Sigmoid colon (tissue), 6 donors: ENCODE measurements at regions not wholly inside any gene's neighbourhood (a gene's known extent, or its start where the extent isn't known, plus 50 kb on each side); places are given as distances from the start of the nearest gene placed in this dataset.

Experiments
- DNase-seq: peaks from one replicate; pipeline ENCODE4 v3.0.0-alpha.2; 2019
- H3K27ac ChIP-seq, 4 donors: fragments of 200-600 bp; sonication (generic); one replicate each; pipeline ENCODE4 v1.5.1; 2016 to 2019; ENCODE audit warnings: mild to moderate bottlenecking in 1 of 4
- H3K27me3 ChIP-seq, 3 donors: fragments of 200-600 bp; sonication (generic); one replicate each; pipeline ENCODE4 v1.5.1; 2019; ENCODE audit warnings: mild to moderate bottlenecking in 1 of 3
- H3K36me3 ChIP-seq, 4 donors: fragments of 200-600 bp; sonication (generic); one replicate each; pipeline ENCODE4 v1.5.1; 2016 to 2019
- H3K4me1 ChIP-seq, 4 donors: fragments of 200-600 bp; sonication (generic); one replicate each; pipeline ENCODE4 v1.5.1; 2017 to 2019
- H3K4me3 ChIP-seq, 4 donors: fragments of 200-600 bp; sonication (generic); one replicate each; pipeline ENCODE4 v1.5.1; 2017 to 2019; ENCODE audit warnings: mild to moderate bottlenecking in 2 of 4, moderate library complexity in 1 of 4
- H3K9me3 ChIP-seq, 4 donors: fragments of 200-600 bp in 3 of 4; sonication (generic) in 3 of 4; one replicate each; pipeline versions ENCODE4 v1.5.1 to v1.6.1; 2013 to 2019
- EP300 ChIP-seq, 4 donors: sonication (generic); formaldehyde crosslinking; IDR thresholded peaks; one replicate each; pipeline ENCODE4 v1.6.1; 2017; ENCODE audit warnings: antibody characterized with exemption in 4 of 4
- POLR2A ChIP-seq, 2 donors: fragments of 450-650 bp; IDR thresholded peaks; one replicate each; pipeline ENCODE4 v1.6.1; 2016; ENCODE audit warnings: antibody characterized with exemption in 2 of 2, mild to moderate bottlenecking in 2 of 2, moderate library complexity in 2 of 2
- POLR2AphosphoS5 ChIP-seq, 4 donors: sonication (generic); formaldehyde crosslinking; IDR thresholded peaks; one replicate each; pipeline ENCODE4 v1.6.1; 2017; ENCODE audit warnings: antibody characterized with exemption in 4 of 4
- WGBS, 2 donors: extraction: QIAGEN DNeasy Blood & Tissue Kit; methylation state at CpG; one replicate each; pipeline ENCODE4 v1.1.7; 2013; 5-methylcytosine and 5-hydroxymethylcytosine counted together
- intact Hi-C: fragments of 100-400 bp; cut with DNase I; formaldehyde crosslinking; loops from one replicate; pipeline ENCODE4 v1.15.1; 2023
- TF ChIP-seq, protein P1 (sequence below), 4 experiments: fragments of 450-650 bp in 3 of 4; fragments of 200-600 bp in 1 of 4; IDR thresholded peaks; one replicate each; pipeline ENCODE4 v1.5.1; 2016 to 2019; ENCODE audit warnings: antibody characterized with exemption in 4 of 4, mild to moderate bottlenecking in 3 of 4, moderate library complexity in 2 of 4
- donor health status: healthy with polysubstance abuse.
- donor health status: healthy.

DNA sequence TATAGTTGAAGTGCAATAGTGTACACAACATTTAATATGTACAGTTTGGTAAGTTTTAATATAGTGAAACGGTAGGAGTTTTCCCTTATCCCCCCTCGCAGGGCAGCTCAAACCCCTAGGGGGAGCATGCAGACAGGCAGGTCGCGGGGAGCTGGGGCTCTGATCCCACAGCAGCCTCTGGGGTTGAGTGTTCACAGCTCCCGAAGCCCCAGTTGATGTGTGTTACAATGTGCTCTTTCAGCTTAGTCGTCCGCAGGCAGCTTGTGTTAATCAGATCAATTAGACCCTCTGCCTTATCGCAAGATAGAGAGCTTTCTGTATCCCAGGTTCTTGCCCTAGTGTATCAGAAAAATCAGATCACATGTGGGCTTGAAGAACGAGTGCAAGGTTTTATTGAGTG lies 143.1 kb upstream of the CHRNA7 start:
- Histone ChIP-seq H3K9me3 (no peaks in the 10 kb centered on the region), H3K4me3 (no peak overlapping the region), H3K4me1 (no peaks in the 10 kb centered on the region), H3K36me3 (no peaks in the 10 kb centered on the region), H3K27ac (no peak overlapping the region), H3K27me3 (peaks cover 0 to 4% (median 0%) of the 10 kb centered on the region in 3 donors)
- no peak for DNase-seq
- no peak for TF ChIP-seq POLR2AphosphoS5 (IDR thresholded peaks at IDR 0.05)
- TF ChIP-seq POLR2A (IDR thresholded peaks at IDR 0.05) = no peak
- TF ChIP-seq EP300 (IDR thresholded peaks at IDR 0.05) = no peak
- TF ChIP-seq, protein P1, sequence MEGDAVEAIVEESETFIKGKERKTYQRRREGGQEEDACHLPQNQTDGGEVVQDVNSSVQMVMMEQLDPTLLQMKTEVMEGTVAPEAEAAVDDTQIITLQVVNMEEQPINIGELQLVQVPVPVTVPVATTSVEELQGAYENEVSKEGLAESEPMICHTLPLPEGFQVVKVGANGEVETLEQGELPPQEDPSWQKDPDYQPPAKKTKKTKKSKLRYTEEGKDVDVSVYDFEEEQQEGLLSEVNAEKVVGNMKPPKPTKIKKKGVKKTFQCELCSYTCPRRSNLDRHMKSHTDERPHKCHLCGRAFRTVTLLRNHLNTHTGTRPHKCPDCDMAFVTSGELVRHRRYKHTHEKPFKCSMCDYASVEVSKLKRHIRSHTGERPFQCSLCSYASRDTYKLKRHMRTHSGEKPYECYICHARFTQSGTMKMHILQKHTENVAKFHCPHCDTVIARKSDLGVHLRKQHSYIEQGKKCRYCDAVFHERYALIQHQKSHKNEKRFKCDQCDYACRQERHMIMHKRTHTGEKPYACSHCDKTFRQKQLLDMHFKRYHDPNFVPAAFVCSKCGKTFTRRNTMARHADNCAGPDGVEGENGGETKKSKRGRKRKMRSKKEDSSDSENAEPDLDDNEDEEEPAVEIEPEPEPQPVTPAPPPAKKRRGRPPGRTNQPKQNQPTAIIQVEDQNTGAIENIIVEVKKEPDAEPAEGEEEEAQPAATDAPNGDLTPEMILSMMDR (IDR thresholded peaks at IDR 0.05) = no peak
- 29 to 61% methylated on average over 9 of the region's 9 CpGs for WGBS, 2 donors
- intact Hi-C loops = no loop called here

DNA sequence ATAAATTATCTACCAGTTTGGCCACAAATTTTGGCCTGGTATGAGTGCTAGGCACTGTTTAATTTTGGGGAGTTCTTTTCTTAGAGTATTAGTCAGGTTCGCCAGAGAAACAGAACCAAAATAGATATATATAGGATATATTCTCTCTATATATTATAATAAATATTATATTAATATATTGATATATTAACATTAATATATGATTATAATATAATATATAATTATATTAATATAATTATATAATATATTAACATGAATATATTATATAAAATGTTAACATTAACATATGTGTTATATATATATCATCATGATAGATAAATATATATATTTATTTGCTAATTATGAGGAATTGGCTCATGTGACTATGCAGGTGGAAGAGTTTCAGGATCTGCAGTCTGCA lies 137.8 kb upstream of the CHRNA7 start:
- 93 to 97% methylated on average over 1 of the region's 1 CpG for WGBS, 2 donors
- H3K4me3 ChIP-seq = no peak overlapping the region
- DNase-seq = no peak
- H3K36me3 ChIP-seq = no peaks in the 10 kb centered on the region
- no peak overlapping the region for H3K27ac ChIP-seq
- intact Hi-C loops = no loop called here
- peaks cover 0 to 4% (median 0%) of the 10 kb centered on the region in 4 donors for H3K9me3 ChIP-seq
- H3K4me1 ChIP-seq = no peaks in the 10 kb centered on the region
- no peak for TF ChIP-seq POLR2A (IDR thresholded peaks at IDR 0.05)
- TF ChIP-seq POLR2AphosphoS5 (IDR thresholded peaks at IDR 0.05) = no peak
- no peak for TF ChIP-seq EP300 (IDR thresholded peaks at IDR 0.05)
- TF ChIP-seq, protein P1 (IDR thresholded peaks at IDR 0.05) = no peak
- H3K27me3 ChIP-seq = peaks cover 0 to 6% (median 0%) of the 10 kb centered on the region in 3 donors

DNA sequence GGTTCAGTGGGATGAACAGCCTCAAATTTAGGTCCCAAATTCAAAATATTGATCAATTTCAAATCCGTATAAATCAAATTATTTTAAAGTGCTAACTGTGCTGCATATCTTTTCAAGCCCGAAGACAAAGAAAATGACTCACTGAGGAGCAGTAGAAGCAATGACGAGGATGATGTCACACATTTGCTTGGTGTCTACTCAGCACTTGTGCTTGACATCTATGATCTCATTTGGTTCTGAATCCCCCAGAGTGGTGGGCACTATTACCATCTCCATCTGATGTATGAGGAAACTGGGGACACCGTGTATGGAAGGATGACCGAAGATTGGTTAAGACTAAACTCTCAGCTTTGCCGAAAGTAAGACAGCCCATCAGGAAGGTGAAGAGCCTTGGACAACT lies 136.5 kb upstream of the CHRNA7 start:
- TF ChIP-seq POLR2A (IDR thresholded peaks at IDR 0.05) (no peak), EP300 (IDR thresholded peaks at IDR 0.05) (no peak)
- TF ChIP-seq, protein P1 (IDR thresholded peaks at IDR 0.05) = no peak
- Histone ChIP-seq H3K4me3 (no peak overlapping the region), H3K27me3 (peaks cover 0 to 3% (median 0%) of the 10 kb centered on the region in 3 donors), H3K27ac (no peak overlapping the region), H3K4me1 (no peaks in the 10 kb centered on the region), H3K36me3 (no peaks in the 10 kb centered on the region), H3K9me3 (peaks cover 0 to 8% (median 2%) of the 10 kb centered on the region in 4 donors)
- 94 to 95% methylated on average over 6 of the region's 6 CpGs for WGBS, 2 donors
- intact Hi-C loops = no loop called here
- no peak for DNase-seq

DNA sequence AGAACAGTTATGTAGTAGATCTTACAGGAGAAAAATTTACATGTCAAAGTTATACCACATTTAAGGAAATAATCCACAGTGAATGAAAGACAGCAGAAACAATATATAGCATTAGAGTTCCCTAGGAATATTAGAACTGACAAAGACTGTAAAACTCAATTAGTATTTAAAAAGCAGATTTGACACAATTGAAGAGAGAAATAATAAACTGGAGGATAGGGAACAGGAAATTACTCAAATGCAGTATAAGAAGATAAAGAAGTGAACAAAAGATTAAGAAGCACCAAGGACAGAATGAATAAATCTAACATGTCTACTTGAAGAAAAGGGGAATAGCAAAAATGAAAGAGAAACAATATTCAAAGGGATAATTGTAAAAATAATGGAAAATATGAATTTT lies 132.6 kb upstream of the CHRNA7 start:
- TF ChIP-seq, protein P1 (IDR thresholded peaks at IDR 0.05) = no peak
- TF ChIP-seq EP300 (IDR thresholded peaks at IDR 0.05) (no peak), POLR2A (IDR thresholded peaks at IDR 0.05) (no peak), POLR2AphosphoS5 (IDR thresholded peaks at IDR 0.05) (no peak)
- H3K4me1 ChIP-seq = no peaks in the 10 kb centered on the region
- peaks cover 0 to 3% (median 0%) of the 10 kb centered on the region in 3 donors for H3K27me3 ChIP-seq
- DNase-seq = no peak
- no peak overlapping the region for H3K27ac ChIP-seq
- no peaks in the 10 kb centered on the region for H3K36me3 ChIP-seq
- H3K4me3 ChIP-seq = no peak overlapping the region
- intact Hi-C loops = no loop called here
- H3K9me3 ChIP-seq = peaks cover 0 to 8% (median 2%) of the 10 kb centered on the region in 4 donors

DNA sequence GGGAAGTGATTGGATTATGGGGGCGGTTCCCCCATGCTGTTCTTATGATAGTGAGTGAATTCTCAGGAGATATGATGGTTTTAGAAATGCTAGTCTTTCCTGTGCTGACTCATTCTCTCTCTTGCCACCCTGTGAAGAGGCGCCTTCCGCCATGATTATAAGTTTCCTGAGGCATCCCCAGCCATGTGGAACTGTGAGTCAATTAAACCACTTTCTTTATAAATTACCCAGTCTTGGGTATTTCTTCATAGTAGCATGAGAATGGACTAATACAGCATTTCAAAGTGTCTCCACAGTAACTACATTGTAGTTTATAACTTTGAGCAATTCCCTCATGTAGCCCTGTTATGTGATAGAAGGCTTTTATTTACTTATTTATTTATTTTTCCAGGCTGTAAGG lies 128.8 kb upstream of the CHRNA7 start:
- Histone ChIP-seq H3K4me1 (no peaks in the 10 kb centered on the region), H3K36me3 (no peaks in the 10 kb centered on the region), H3K4me3 (no peak overlapping the region), H3K27me3 (no peaks in the 10 kb centered on the region), H3K27ac (no peak overlapping the region), H3K9me3 (peaks cover 0 to 8% (median 2%) of the 10 kb centered on the region in 4 donors)
- intact Hi-C loops = no loop called here
- no peak for TF ChIP-seq POLR2A (IDR thresholded peaks at IDR 0.05)
- TF ChIP-seq, protein P1 (IDR thresholded peaks at IDR 0.05) = no peak
- no peak for TF ChIP-seq POLR2AphosphoS5 (IDR thresholded peaks at IDR 0.05)
- TF ChIP-seq EP300 (IDR thresholded peaks at IDR 0.05) = no peak
- DNase-seq = no peak
- WGBS, 2 donors = 94 to 96% methylated on average over 3 of the region's 3 CpGs
